MCF 10A (cell line): ENCODE measurements at regions not wholly inside any gene's neighbourhood (a gene's known extent, or its start where the extent isn't known, plus 50 kb on each side); places are given as distances from the start of the nearest gene placed in this dataset.

Experiments
- BruUV-seq: library from RNA; stranded (reverse); fragments of 400-500 nt; replicated peaks from 2 replicates; lab custom pipeline; 2021; lab: Mats Ljungman, UMichigan
- CTCF ChIA-PET: fragments of 300-600 bp; sonication (Branson Sonifier 250); formaldehyde crosslinking; extraction: SDS; loops from one replicate; lab custom pipeline; 2021; ENCODE audit warnings: antibody characterized with exemption, inconsistent platforms; lab: Yijun Ruan, JAX
- POLR2A ChIA-PET: fragments of 300-600, 350-650 bp; sonication (Branson Sonifier 250); formaldehyde crosslinking; extraction: SDS; loops from one replicate; lab custom pipeline; 2020; ENCODE audit warnings: antibody characterized with exemption, inconsistent platforms; lab: Yijun Ruan, JAX
- DNase-seq: peaks from one replicate; pipeline ENCODE4 v3.0.0-alpha.2; 2018; ENCODE audit not compliant: unreplicated experiment
- H3K27ac Mint-ChIP-seq: one replicate; pipeline ENCODE4 v1.8.0; 2022; ENCODE audit warnings: mild to moderate bottlenecking, low read depth, mixed read lengths; ENCODE audit not compliant: unreplicated experiment
- H3K27me3 Mint-ChIP-seq: one replicate; pipeline ENCODE4 v1.8.0; 2022; ENCODE audit warnings: mixed read lengths; ENCODE audit not compliant: insufficient read depth, unreplicated experiment
- H3K36me3 Mint-ChIP-seq: one replicate; pipeline ENCODE4 v1.8.0; 2022; ENCODE audit warnings: mild to moderate bottlenecking, moderate library complexity, mixed read lengths; ENCODE audit not compliant: insufficient read depth, unreplicated experiment
- H3K4me1 Mint-ChIP-seq: one replicate; pipeline ENCODE4 v1.8.0; 2022; ENCODE audit warnings: mixed read lengths; ENCODE audit not compliant: insufficient read depth, unreplicated experiment
- H3K4me3 Mint-ChIP-seq: one replicate; pipeline ENCODE4 v1.8.0; 2022; ENCODE audit warnings: mild to moderate bottlenecking, moderate library complexity, mixed read lengths; ENCODE audit not compliant: unreplicated experiment
- H3K9me3 Mint-ChIP-seq: one replicate; pipeline ENCODE4 v1.8.0; 2022; ENCODE audit warnings: mixed read lengths; ENCODE audit not compliant: unreplicated experiment
- intact Hi-C: fragments of 100-400 bp; cut with micrococcal nuclease; formaldehyde crosslinking; loops from 2 replicates; pipeline ENCODE4 v1.14.1; 2022
- TF ChIP-seq, protein P1 (sequence below): fragments of 200-600 bp; IDR thresholded peaks from one replicate; pipeline ENCODE4 v1.8.0; 2022; ENCODE audit warnings: antibody characterized with exemption, mild to moderate bottlenecking; ENCODE audit not compliant: unreplicated experiment

- Mint-ChIP-seq H3K27me3 (no peaks in the 10 kb centered on the region), H3K4me3 (no peak overlapping the region), H3K36me3 (peaks cover 5% of the 10 kb centered on the region), H3K27ac (peak overlapping the region; percentile 67), H3K4me1 (peaks cover 31% of the 10 kb centered on the region), H3K9me3 (no peaks in the 10 kb centered on the region)
- DNase-seq, result no peak
- no TSS peak for BruUV-seq
- intact Hi-C loops, result no loop called here
- ChIA-PET POLR2A (no interaction called here), CTCF (interaction anchor here (0.6 to 0.7 kb wide), 2 partner anchors 17 to 228 kb away, joined by 3 to 4 read pairs; no protein-coding TSS in a partner anchor)
- TF ChIP-seq, protein P1, sequence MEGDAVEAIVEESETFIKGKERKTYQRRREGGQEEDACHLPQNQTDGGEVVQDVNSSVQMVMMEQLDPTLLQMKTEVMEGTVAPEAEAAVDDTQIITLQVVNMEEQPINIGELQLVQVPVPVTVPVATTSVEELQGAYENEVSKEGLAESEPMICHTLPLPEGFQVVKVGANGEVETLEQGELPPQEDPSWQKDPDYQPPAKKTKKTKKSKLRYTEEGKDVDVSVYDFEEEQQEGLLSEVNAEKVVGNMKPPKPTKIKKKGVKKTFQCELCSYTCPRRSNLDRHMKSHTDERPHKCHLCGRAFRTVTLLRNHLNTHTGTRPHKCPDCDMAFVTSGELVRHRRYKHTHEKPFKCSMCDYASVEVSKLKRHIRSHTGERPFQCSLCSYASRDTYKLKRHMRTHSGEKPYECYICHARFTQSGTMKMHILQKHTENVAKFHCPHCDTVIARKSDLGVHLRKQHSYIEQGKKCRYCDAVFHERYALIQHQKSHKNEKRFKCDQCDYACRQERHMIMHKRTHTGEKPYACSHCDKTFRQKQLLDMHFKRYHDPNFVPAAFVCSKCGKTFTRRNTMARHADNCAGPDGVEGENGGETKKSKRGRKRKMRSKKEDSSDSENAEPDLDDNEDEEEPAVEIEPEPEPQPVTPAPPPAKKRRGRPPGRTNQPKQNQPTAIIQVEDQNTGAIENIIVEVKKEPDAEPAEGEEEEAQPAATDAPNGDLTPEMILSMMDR, result no peak
Observed at GRCh38 chr16:85377388-85378144, 235.6 kb upstream of the GSE1 start.

GRCh38 chr16:85378145-85379040 lies 234.7 kb upstream of the GSE1 start:
- ChIA-PET CTCF (interaction anchor here (0.6 to 0.7 kb wide), 3 partner anchors 18 to 333 kb away, joined by 3 to 4 read pairs (median 4); no protein-coding TSS in a partner anchor), POLR2A (no interaction called here)
- intact Hi-C loops, result no loop called here
- BruUV-seq, result no TSS peak
- peaks cover 5% of the 10 kb centered on the region for H3K36me3 Mint-ChIP-seq
- H3K27ac Mint-ChIP-seq, result no peak overlapping the region
- H3K9me3 Mint-ChIP-seq, result no peaks in the 10 kb centered on the region
- DNase-seq, result no peak
- H3K4me1 Mint-ChIP-seq, result peaks cover 24% of the 10 kb centered on the region
- TF ChIP-seq, protein P1, result no peak
- no peaks in the 10 kb centered on the region for H3K27me3 Mint-ChIP-seq
- no peak overlapping the region for H3K4me3 Mint-ChIP-seq

DNA sequence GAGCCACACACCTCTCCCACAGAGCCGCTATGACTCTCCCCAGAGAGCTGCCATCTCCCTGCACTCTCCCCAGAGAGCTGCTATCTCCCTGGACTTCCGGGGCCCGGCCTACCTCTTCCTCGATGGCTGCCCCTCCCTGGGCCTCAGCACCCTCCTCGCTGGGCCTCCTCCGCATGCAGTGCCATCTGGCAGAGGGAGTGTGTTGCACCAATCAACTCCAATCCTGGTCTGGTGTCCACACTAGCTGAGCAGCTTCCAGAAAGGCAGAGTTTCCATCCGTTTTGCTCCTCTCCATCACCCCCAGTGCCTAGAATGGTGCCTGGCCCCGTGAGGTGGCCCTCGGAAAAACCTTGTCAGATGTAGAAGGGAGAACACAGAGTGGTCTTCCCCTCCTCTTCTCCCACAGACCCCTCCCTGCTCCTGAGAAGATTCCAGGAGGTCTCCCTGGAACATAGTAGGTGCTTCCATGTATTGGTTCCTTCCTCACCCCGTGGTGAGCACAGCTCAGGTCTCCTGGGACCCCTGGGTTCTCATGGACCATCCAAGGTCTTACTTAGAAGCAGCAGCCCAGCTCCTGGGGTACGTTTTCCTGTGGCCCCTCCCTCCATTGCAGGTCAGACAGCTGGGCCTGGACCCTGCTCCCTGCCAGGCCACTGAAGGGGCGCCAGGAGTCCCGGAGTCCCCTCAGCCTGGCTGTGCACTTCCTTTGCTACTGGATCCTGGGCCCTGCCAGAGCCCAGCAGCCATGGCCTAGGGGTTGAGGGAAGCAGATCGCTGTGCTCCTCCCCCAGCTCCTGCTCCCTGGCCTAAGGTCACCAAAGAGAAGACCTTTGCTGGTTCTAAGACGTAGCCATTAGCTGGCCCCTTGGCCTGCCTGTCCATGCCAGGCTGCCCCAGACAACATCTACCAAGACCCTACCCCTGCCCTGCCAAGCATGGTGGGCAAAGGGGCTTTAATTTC lies 233.8 kb upstream of the GSE1 start:
- Mint-ChIP-seq H3K27ac (no peak overlapping the region), H3K9me3 (no peaks in the 10 kb centered on the region), H3K4me3 (no peak overlapping the region), H3K36me3 (peaks cover 5% of the 10 kb centered on the region), H3K4me1 (peaks cover 18% of the 10 kb centered on the region), H3K27me3 (no peaks in the 10 kb centered on the region)
- ChIA-PET POLR2A (no interaction called here), CTCF (interaction anchor here (1.1 to 2.3 kb wide), 2 partner anchors 82 to 239 kb away, joined by 4 to 7 read pairs; no protein-coding TSS in a partner anchor)
- BruUV-seq, result no TSS peak
- TF ChIP-seq, protein P1, result no peak
- intact Hi-C loops, result no loop called here
- no peak for DNase-seq
